GM18861 (cell line): ENCODE measurements at regions not wholly inside any gene's neighbourhood (a gene's known extent, or its start where the extent isn't known, plus 50 kb on each side); places are given as distances from the start of the nearest gene placed in this dataset.
"Not testable (repeated sequence)": the region's sequence is repeated elsewhere in the genome, so short reads cannot be mapped to it uniquely, and the experiment has no call there.

Experiments used
- ATAC-seq: cut with Tn5 transposase; IDR thresholded peaks from one replicate; pipeline ENCODE4 v1.9.1; 2021; ENCODE audit not compliant: unreplicated experiment

GRCh38 chr3:154902495-154902894 lies 177.6 kb upstream of the MME start:
- not testable (repeated sequence) for ATAC-seq

- no peak for ATAC-seq
Observed at GRCh38 chr3:154901278-154901677, 178.8 kb upstream of the MME start.

- no peak for ATAC-seq
Observed at GRCh38 chr3:154900816-154901215, 179.3 kb upstream of the MME start.

DNA sequence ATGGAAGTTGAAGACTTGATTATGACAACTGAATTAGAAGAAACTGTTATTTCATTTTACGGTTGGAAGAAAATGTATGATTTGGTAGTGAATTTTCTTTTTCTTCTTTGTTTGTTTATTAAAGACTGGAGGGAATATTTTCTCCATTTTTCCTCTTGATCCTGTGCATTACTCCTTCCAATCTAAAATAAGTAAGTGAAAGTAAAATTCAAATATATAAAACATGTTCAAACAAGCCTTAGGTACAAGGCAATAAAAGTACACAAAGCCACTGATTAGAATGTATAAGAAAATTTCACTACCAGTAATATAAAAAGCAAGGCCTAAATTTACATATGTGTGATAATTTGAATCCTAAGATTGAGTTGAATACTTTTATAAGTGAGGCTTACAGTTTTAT lies 181.2 kb upstream of the MME start:
- ATAC-seq = no peak

GRCh38 chr3:154898443-154898842 lies 181.7 kb upstream of the MME start:
- ATAC-seq = no peak

DNA sequence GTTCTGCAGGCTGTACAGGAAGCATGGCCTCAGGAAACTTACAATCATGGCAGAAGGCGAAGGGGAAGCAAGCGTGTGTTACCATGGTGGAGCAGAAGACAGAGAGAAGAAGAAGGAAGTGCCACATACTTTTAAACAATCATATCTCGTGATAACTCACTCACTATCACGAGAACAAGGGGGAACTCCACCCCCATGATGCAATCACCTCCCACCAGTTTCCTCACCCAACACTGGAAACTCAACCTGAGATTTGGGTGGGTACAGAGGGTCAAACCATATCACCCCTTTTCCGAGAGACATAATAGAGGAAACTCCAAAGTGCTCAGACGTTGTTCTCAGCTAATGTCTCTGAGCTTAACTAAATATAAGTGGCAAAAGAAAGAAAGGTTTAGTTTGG lies 186.3 kb upstream of the MME start:
- ATAC-seq = no peak

GRCh38 chr3:154889227-154889634 lies 190.9 kb upstream of the MME start:
- ATAC-seq = no peak

DNA sequence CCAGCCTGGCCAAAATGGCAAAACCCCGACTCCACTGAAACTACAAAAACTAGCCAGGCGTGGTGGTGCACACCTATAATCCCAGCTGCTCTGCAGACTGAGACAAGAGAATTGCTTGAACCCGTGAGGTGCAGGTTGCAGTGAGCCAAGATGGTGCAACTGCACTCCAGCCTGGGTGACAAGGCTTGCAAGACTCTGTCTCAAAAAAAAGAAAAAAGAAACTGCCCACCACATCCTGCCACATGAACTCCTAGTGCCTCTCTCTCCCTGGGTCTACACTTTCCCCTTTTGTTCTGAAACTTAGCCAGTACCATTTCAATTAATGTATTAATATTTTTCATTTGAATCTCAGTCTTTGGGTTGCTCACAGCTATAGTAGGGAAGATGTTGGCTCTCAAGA lies 192.2 kb upstream of the MME start:
- no peak for ATAC-seq

DNA sequence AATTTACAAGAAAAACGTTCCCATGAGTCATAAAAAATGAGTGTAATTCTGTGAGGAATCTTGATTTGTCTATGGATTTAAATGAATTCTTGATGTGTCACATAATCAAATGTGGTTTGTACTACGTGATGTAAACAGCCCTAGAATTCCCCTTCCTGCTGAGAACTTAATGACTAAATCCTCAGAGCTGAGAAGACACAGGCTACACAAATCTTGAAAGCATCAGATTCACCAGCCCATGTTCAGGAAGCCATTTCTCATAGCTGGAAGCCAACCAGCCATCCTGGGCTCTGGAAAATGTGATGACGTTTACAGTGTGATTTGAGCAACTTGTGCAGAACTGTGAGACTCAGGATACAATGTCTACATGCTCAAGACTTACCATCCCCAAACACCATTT lies 193.7 kb upstream of the MME start:
- no peak for ATAC-seq

- ATAC-seq = no peak
Observed at GRCh38 chr3:154885418-154885817, 194.7 kb upstream of the MME start.

DNA sequence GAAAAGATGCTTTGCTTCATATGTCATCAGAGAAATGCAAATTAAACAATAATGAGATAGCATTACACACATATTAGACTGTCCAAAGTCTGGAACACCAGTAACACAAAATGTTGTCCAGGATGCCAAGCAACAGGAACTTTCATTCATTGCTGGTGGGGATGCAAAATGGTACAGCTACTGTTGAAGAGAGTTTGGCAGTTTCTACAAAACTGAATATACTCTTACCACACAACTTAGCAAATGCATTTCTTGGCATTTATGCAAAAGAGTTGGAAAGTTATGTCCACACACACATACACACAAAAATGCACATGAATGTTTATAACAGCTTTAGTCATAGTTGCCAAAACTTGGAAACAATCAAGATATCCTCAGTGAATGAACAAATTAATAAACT lies 195.2 kb upstream of the MME start:
- no peak for ATAC-seq

- no peak for ATAC-seq
Observed at GRCh38 chr3:154875142-154875541, 205.0 kb upstream of the MME start.

DNA sequence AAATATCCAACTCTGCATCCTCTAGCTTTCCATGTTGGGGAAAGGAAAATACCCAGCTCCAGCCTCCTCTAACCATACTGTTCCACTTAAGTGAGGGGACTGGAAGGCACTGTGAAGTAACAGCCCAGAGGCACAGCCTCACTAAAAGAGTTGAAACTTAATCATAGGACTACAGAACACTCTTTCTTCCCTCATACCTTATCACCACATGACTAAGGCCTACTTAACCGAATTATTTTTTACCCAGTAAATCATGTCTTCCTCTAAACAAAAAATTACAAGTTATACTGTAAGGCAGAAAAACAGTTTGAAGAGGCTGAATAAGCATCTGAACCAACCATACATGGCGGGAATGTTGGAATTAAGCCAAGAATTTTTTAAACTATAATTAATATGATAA lies 207.4 kb upstream of the MME start:
- no peak for ATAC-seq

GRCh38 chr3:154872074-154872473 lies 208.0 kb upstream of the MME start:
- ATAC-seq = no peak

DNA sequence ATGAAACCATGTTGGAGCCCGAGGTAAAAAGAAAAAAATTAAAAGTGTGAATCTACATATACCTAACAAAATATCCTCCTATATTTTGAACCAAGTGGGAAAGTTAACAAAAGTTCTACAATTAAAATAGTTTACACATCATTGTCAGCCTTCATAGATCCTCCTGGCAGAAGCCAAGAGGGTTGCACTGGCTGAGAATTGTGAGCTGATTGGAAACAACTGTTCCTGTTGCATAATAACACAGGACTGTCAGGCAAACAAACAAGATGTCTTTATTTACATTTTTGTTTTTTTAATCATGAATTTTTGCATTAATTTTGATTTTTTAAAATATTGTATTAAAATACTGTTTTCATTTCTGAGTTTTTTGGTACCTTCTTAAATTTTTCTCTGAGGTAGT lies 215.2 kb upstream of the MME start:
- ATAC-seq = no peak

GRCh38 chr3:154862265-154862664 lies 217.9 kb upstream of the MME start:
- ATAC-seq = no peak

GRCh38 chr3:154852998-154853397 lies 227.1 kb upstream of the MME start:
- ATAC-seq = not testable (repeated sequence)

DNA sequence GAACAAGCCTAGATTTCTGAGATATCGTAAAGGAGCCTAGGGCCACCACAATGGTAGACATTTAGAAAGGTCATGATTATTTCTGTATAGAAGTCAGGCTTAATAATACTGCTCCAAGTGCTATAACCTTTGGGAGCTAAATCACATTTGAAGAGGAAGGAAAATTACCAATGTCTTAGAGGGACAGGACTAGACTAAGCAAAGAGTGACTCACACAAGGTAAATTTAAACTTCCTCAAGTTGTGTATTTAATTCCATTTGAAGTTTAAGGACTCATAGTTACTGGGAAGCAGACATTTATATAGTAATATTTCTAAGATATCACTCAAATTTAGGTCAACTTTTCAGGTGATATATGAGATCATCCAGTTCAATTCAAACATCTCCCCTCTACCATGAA lies 227.6 kb upstream of the MME start:
- ATAC-seq = no peak

GRCh38 chr3:154851644-154852043 lies 228.5 kb upstream of the MME start:
- ATAC-seq = no peak

GRCh38 chr3:154850921-154851320 lies 229.2 kb upstream of the MME start:
- no peak for ATAC-seq

GRCh38 chr3:154849408-154849807 lies 230.7 kb upstream of the MME start:
- no peak for ATAC-seq

DNA sequence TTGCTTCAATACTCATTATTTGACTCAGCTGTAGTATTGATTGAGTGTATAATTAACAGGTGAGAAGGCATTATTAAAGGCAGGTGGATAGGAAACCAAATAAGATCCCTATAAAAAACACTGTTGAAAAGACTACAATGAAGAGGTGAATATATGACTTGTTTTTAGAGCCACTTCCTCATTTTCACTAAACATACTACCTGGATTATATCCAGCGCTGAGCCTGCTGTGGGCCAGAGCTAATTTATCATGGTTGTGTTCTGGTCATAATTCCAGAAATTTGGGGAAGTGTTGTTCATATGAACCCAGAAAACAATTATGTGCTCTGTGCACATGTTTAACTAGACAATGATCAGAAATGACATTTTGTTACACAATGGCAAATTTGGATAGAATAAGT lies 235.3 kb upstream of the MME start:
- no peak for ATAC-seq

DNA sequence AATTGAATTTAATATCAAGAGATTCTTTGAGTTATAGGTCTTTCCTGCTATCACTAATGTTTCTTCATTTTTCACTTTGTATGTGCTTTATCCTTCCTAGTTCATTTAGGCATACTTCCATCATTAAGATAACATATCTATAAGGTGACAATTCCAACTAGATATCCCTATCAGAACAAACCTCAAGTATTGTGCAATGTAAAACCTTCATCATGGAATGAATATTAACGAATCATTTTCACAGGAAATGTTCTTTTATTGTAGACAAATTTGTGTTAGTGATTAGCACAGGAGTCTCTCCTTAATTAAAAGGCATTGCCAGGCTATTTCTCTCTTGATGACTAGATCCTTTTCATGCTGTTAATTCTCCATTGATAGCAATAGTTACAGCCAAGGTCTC lies 236.5 kb upstream of the MME start:
- ATAC-seq = no peak

DNA sequence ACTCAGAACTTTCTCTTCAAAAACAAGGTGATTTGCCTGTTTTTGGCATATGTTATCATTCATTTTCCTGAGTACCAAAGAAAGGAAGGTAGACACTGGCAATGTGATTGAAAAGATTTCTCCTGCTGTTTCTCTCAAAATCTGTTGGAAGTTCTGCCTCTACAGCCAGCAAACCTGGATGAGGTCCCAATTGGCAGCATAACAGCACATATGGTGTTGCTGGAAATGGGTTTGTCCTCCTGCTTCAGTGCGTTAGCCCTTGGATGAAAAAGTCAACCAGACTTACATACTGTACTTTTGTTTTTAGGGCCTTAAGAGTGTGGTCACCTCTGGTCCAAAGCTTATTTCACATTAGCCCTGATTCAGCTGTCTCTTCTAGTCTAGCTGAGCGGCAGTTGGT lies 237.6 kb upstream of the MME start:
- ATAC-seq = no peak
